Activated CD4-positive, alpha-beta memory T cell treated with anti-CD3 and anti-CD28 coated beads, Interleukin-2, amount 10 ng/mL, durations not matched to agents 7 days and 5 days (primary cell): ENCODE measurements at regions not wholly inside any gene's neighbourhood (a gene's known extent, or its start where the extent isn't known, plus 50 kb on each side); places are given as distances from the start of the nearest gene placed in this dataset.

ENCODE experiments used
- CTCF ChIA-PET: fragments of 350-600 bp; sonication (Branson Sonifier 250); formaldehyde crosslinking; loops from one replicate; lab custom pipeline; 2021; ENCODE audit warnings: antibody characterized with exemption, inconsistent platforms; lab: Charles Lee
- POLR2A ChIA-PET: fragments of 350-600 bp; sonication (Branson Sonifier 250); formaldehyde crosslinking; loops from one replicate; lab custom pipeline; 2021; ENCODE audit warnings: antibody characterized with exemption; lab: Charles Lee
- DNase-seq: peaks from one replicate; pipeline ENCODE4 v3.0.0-alpha.2; 2020
- H3K27ac Mint-ChIP-seq: one replicate; pipeline ENCODE4 v1.8.0; 2021; ENCODE audit warnings: mild to moderate bottlenecking, mixed read lengths
- H3K27me3 Mint-ChIP-seq: one replicate; pipeline ENCODE4 v1.8.0; 2021; ENCODE audit warnings: mixed read lengths
- H3K36me3 Mint-ChIP-seq: one replicate; pipeline ENCODE4 v1.8.0; 2021; ENCODE audit warnings: low read depth, mixed read lengths
- H3K4me1 Mint-ChIP-seq: one replicate; pipeline ENCODE4 v1.8.0; 2021; ENCODE audit warnings: mixed read lengths
- H3K4me3 Mint-ChIP-seq: one replicate; pipeline ENCODE4 v1.8.0; 2021; ENCODE audit warnings: mild to moderate bottlenecking, mixed read lengths
- H3K9me3 Mint-ChIP-seq: one replicate; pipeline ENCODE4 v1.8.0; 2021; ENCODE audit warnings: mixed read lengths

DNA sequence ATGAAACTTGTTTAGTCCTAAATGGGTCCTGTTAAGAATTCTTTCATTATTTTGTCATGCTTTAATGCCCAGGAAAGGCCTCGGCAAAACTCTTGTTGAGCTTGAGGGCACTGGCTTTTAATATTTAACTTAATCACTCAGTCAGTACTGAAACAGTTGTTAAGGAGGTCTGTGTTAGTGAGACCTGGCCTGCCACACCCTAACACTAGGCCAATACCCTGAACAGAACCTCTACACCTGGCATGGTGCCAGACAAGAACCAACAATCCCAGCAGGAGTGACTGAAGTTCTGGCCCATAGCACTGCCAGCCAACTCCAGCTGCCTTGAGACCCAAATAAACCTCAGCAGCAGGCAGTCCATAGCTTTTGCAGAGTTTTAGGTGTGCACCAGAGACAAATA, 85.7 kb upstream of the ITM2A start:
- POLR2A ChIA-PET = no interaction called here

DNA sequence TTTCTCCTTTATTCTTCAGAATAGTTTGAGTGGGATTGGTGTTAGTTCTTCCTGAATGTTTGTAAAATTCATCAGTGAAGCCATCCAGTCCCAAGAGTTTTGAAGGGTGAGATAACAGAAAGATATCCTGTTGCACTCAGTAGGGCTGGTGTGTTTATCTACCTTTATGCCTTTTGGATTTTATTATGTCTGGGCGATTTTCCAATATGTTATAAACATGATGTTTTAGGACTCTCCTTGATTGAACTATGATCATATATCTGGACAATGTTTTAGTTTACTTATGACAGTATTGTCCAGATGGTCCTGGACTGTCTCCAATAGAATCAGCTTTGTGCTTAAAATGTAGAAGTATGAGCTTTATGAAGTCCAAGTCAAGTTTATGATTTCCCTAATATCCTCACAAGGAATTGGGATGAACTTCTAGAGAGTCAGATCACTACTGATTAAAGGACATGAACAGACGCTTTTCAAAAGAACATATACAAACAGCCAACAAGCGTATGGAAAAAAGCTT, 77.6 kb upstream of the ITM2A start:
- H3K27me3 Mint-ChIP-seq = no peaks in the 10 kb centered on the region
- no peak overlapping the region for H3K4me3 Mint-ChIP-seq
- ChIA-PET CTCF (no interaction called here), POLR2A (no interaction called here)
- no peaks in the 10 kb centered on the region for H3K4me1 Mint-ChIP-seq
- H3K36me3 Mint-ChIP-seq = no peaks in the 10 kb centered on the region
- no peak for DNase-seq
- H3K27ac Mint-ChIP-seq = no peak overlapping the region
- H3K9me3 Mint-ChIP-seq = no peaks in the 10 kb centered on the region

More for the DNA sequence above, 85.7 kb upstream of the ITM2A start:
- H3K4me1 Mint-ChIP-seq = peaks cover 1% of the 10 kb centered on the region
- H3K27me3 Mint-ChIP-seq = no peaks in the 10 kb centered on the region
- CTCF ChIA-PET = interaction anchor here (0.6 kb wide), 1 partner anchor 623 kb away, joined by 3 read pairs; no protein-coding TSS in a partner anchor
- no peaks in the 10 kb centered on the region for H3K9me3 Mint-ChIP-seq
- no peak overlapping the region for H3K4me3 Mint-ChIP-seq
- H3K27ac Mint-ChIP-seq = no peak overlapping the region
- DNase-seq = no peak
- H3K36me3 Mint-ChIP-seq = no peaks in the 10 kb centered on the region

GRCh38 chrX:79443121-79443520, 76.0 kb upstream of the ITM2A start:
- Mint-ChIP-seq H3K27me3 (no peaks in the 10 kb centered on the region), H3K4me1 (no peaks in the 10 kb centered on the region), H3K9me3 (no peaks in the 10 kb centered on the region), H3K27ac (no peak overlapping the region), H3K36me3 (no peaks in the 10 kb centered on the region), H3K4me3 (no peak overlapping the region)
- CTCF ChIA-PET = no interaction called here
- no peak for DNase-seq
- POLR2A ChIA-PET = no interaction called here

- ChIA-PET POLR2A (no interaction called here), CTCF (no interaction called here)
- Mint-ChIP-seq H3K4me1 (no peaks in the 10 kb centered on the region), H3K36me3 (no peaks in the 10 kb centered on the region), H3K4me3 (no peak overlapping the region), H3K27me3 (no peaks in the 10 kb centered on the region), H3K9me3 (peaks cover 3% of the 10 kb centered on the region), H3K27ac (no peak overlapping the region)
- no peak for DNase-seq
Measured at GRCh38 chrX:79440336-79440735, 73.2 kb upstream of the ITM2A start.
